ENCODE measurements at regions not wholly inside any gene's neighbourhood (a gene's known extent, or its start where the extent isn't known, plus 50 kb on each side); places are given as distances from the start of the nearest gene placed in this dataset.
A peak's percentile ranks its signal among the peaks of the same experiment; 100 is the strongest.

DNA sequence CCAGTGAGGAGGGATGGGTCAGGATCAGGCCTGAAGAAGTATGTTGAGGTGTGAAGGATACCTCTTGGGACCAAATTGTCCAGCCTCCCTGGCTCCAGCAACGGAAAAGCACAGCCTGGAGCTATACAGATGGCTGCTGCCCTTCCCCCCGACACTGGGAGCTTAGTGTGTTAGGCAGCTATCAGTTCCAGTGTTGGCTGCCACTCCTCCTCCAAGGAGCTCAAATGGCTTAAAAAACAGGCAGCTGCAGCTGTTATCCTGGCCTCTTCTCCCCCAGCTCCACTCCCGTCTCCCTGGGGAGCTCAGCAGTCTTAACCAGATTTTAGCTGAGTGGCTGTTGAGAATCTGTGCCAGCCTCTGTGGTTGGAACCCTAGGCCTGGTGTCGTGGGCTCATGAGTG lies 225.0 kb downstream of the JRKL start:
- Histone ChIP-seq H2AFZ (replicated peaks) (no peak overlapping the region), H4K20me1 (ENCODE audit: low read depth) (no peaks in the 10 kb centered on the region), H3K36me3 (no peaks in the 10 kb centered on the region), H3K27ac (no peak overlapping the region), H3K79me2 (ENCODE audit: low read depth) (no peaks in the 10 kb centered on the region), H3K27me3 (no peaks in the 10 kb centered on the region), H3K4me2 (no peak overlapping the region), H3K4me1 (peaks cover 12% of the 10 kb centered on the region), H3F3A (ENCODE audit: low read depth) (no peaks in the 10 kb centered on the region), H3K9ac (no peak overlapping the region), H3K4me3 (no peak overlapping the region), H3K9me3 (ENCODE audit: low read depth) (no peaks in the 10 kb centered on the region)
- TF ChIP-seq, protein P1, sequence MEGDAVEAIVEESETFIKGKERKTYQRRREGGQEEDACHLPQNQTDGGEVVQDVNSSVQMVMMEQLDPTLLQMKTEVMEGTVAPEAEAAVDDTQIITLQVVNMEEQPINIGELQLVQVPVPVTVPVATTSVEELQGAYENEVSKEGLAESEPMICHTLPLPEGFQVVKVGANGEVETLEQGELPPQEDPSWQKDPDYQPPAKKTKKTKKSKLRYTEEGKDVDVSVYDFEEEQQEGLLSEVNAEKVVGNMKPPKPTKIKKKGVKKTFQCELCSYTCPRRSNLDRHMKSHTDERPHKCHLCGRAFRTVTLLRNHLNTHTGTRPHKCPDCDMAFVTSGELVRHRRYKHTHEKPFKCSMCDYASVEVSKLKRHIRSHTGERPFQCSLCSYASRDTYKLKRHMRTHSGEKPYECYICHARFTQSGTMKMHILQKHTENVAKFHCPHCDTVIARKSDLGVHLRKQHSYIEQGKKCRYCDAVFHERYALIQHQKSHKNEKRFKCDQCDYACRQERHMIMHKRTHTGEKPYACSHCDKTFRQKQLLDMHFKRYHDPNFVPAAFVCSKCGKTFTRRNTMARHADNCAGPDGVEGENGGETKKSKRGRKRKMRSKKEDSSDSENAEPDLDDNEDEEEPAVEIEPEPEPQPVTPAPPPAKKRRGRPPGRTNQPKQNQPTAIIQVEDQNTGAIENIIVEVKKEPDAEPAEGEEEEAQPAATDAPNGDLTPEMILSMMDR (IDR thresholded peaks at IDR 0.05): no peak
- TF ChIP-seq EZH2phosphoT487 (IDR thresholded peaks at IDR 0.05) (no peak), EZH2 (IDR thresholded peaks at IDR 0.05) (no peak)
- Mint-ChIP-seq H3K36me3 (no peaks in the 10 kb centered on the region), H3K4me3 (no peak overlapping the region), H3K27ac (no peak overlapping the region), H3K4me1 (peaks cover 6% of the 10 kb centered on the region), H3K27me3 (ENCODE audit: insufficient read depth, low read depth) (no peaks in the 10 kb centered on the region), H3K9me3 (peaks cover 8% of the 10 kb centered on the region)
- peak; percentile 25 for DNase-seq (ENCODE audit: low spot score)

DNA sequence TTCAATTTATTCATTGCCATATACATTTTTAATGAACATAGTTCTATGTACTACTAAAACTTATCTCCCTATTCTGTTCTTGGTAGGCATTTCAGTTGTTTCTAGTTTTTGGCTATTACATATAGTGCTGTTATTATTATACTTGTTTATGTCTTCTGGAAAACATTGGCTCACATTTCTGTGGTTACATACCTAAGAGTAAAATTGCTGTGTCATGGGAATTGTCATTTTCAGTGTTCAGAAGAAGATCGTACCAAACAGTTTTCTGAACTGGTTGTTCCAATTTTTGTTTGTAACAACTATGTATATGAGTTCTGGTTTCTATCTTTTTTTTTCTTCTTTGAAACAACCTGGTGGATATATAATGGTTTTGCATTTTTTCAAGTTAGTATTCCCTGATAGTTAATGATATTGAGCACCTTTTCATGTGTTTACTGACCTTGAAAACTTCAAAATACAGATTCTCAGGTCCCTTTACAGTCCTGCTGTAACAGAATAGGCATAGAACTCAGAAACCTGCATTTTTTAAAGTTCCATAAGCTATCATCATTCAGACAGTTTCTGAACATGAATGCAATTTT lies 230.7 kb downstream of the JRKL start:
- H3K36me3 ChIP-seq: no peaks in the 10 kb centered on the region
- no peaks in the 10 kb centered on the region for H3K27me3 ChIP-seq
- H2AFZ ChIP-seq (replicated peaks): no peak overlapping the region
- no peak overlapping the region for H3K4me3 ChIP-seq
- H3K79me2 ChIP-seq (ENCODE audit: low read depth): no peaks in the 10 kb centered on the region
- Mint-ChIP-seq H3K4me1 (peaks cover 6% of the 10 kb centered on the region), H3K27me3 (ENCODE audit: insufficient read depth, low read depth) (no peaks in the 10 kb centered on the region), H3K36me3 (no peaks in the 10 kb centered on the region), H3K4me3 (no peak overlapping the region), H3K9me3 (peaks cover 2% of the 10 kb centered on the region), H3K27ac (no peak overlapping the region)
- H3K27ac ChIP-seq: no peak overlapping the region
- no peak overlapping the region for H3K4me2 ChIP-seq
- peaks cover 12% of the 10 kb centered on the region for H3K4me1 ChIP-seq
- H3K9ac ChIP-seq: no peak overlapping the region
- TF ChIP-seq EZH2phosphoT487 (IDR thresholded peaks at IDR 0.05) (no peak), EZH2 (IDR thresholded peaks at IDR 0.05) (no peak)
- TF ChIP-seq, protein P1 (IDR thresholded peaks at IDR 0.05): no peak
- no peak for DNase-seq (ENCODE audit: low spot score)
- H3F3A ChIP-seq (ENCODE audit: low read depth): no peaks in the 10 kb centered on the region
- no peaks in the 10 kb centered on the region for H4K20me1 ChIP-seq (ENCODE audit: low read depth)
- no peaks in the 10 kb centered on the region for H3K9me3 ChIP-seq (ENCODE audit: low read depth)

DNA sequence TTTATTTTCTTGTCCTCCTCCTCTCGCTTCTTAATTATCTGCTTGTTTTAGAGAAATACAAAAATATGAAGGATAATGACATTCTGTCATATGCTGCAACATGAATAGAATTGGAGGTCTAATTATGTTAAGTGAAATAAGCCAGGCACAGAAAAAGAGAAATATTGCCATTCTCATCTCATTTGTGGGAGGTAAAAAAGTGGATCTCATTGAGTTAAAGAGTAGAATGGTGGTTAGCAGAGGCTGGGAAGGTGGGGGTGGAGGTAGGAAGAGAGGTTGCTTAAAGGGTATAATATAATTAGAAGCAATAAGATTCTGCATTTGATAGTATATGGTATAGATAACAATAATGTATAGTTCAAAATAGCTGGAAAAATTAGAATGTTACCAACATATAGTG lies 231.3 kb downstream of the JRKL start:
- Histone ChIP-seq H4K20me1 (ENCODE audit: low read depth) (no peaks in the 10 kb centered on the region), H3K36me3 (no peaks in the 10 kb centered on the region), H3F3A (ENCODE audit: low read depth) (no peaks in the 10 kb centered on the region), H3K9me3 (ENCODE audit: low read depth) (peaks cover 2% of the 10 kb centered on the region), H3K27me3 (no peaks in the 10 kb centered on the region), H3K4me3 (no peak overlapping the region), H3K27ac (no peak overlapping the region), H3K4me1 (peaks cover 11% of the 10 kb centered on the region), H3K4me2 (no peak overlapping the region), H3K9ac (no peak overlapping the region), H3K79me2 (ENCODE audit: low read depth) (no peaks in the 10 kb centered on the region), H2AFZ (replicated peaks) (no peak overlapping the region)
- Mint-ChIP-seq H3K4me1 (peaks cover 6% of the 10 kb centered on the region), H3K36me3 (no peaks in the 10 kb centered on the region), H3K4me3 (no peak overlapping the region), H3K27me3 (ENCODE audit: insufficient read depth, low read depth) (no peaks in the 10 kb centered on the region), H3K9me3 (peaks cover 4% of the 10 kb centered on the region), H3K27ac (no peak overlapping the region)
- DNase-seq (ENCODE audit: low spot score): no peak
- TF ChIP-seq EZH2 (IDR thresholded peaks at IDR 0.05) (no peak), EZH2phosphoT487 (IDR thresholded peaks at IDR 0.05) (no peak)
- TF ChIP-seq, protein P1 (IDR thresholded peaks at IDR 0.05): no peak
